ENCODE measurements at regions not wholly inside any gene's neighbourhood (a gene's known extent, or its start where the extent isn't known, plus 50 kb on each side); places are given as distances from the start of the nearest gene placed in this dataset.
A peak's percentile ranks its signal among the peaks of the same experiment; 100 is the strongest.
"Not testable (repeated sequence)": the region's sequence is repeated elsewhere in the genome, so short reads cannot be mapped to it uniquely, and the experiment has no call there.

GRCh38 chr7:152543799-152544198 is 108.0 kb upstream of the KMT2C start:
- no peak for DNase-seq (ENCODE audit: low read depth, low spot score)

- no peak for DNase-seq (ENCODE audit: low read depth, low spot score)
These were observed 106.1 kb upstream of the KMT2C start for GRCh38 chr7:152541892-152542291.

- not testable (repeated sequence) for DNase-seq (ENCODE audit: low read depth, low spot score)
These were observed 103.3 kb upstream of the KMT2C start for GRCh38 chr7:152539190-152539495.

- not testable (repeated sequence) for DNase-seq (ENCODE audit: low read depth, low spot score)
These were observed 102.8 kb upstream of the KMT2C start for GRCh38 chr7:152538346-152539189.

- no peak for DNase-seq (ENCODE audit: low read depth, low spot score)
These were observed 101.8 kb upstream of the KMT2C start for GRCh38 chr7:152537639-152538038.

- DNase-seq (ENCODE audit: low read depth, low spot score): no peak
These were observed 92.8 kb upstream of the KMT2C start for GRCh38 chr7:152528612-152529011.

GRCh38 chr7:152527610-152528032 is 91.8 kb upstream of the KMT2C start:
- DNase-seq (ENCODE audit: low read depth, low spot score): no peak

GRCh38 chr7:152523916-152524315 is 88.1 kb upstream of the KMT2C start:
- DNase-seq (ENCODE audit: low read depth, low spot score): no peak

- no peak for DNase-seq (ENCODE audit: low read depth, low spot score)
These were observed 86.8 kb upstream of the KMT2C start for GRCh38 chr7:152522571-152523067.

GRCh38 chr7:152521420-152522337 is 85.9 kb upstream of the KMT2C start:
- DNase-seq (ENCODE audit: low read depth, low spot score): no peak

GRCh38 chr7:152520861-152521302 is 85.1 kb upstream of the KMT2C start:
- peak; percentile 5 for DNase-seq (ENCODE audit: low read depth, low spot score)

GRCh38 chr7:152519290-152519689 is 83.5 kb upstream of the KMT2C start:
- no peak for DNase-seq (ENCODE audit: low read depth, low spot score)

GRCh38 chr7:152516216-152516615 is 80.4 kb upstream of the KMT2C start:
- DNase-seq (ENCODE audit: low read depth, low spot score): no peak

- DNase-seq (ENCODE audit: low read depth, low spot score): not testable (repeated sequence)
These were observed 79.6 kb upstream of the KMT2C start for GRCh38 chr7:152515266-152515950.

GRCh38 chr7:152514771-152515105 is 78.9 kb upstream of the KMT2C start:
- no peak for DNase-seq (ENCODE audit: low read depth, low spot score)

GRCh38 chr7:152513861-152514770 is 78.3 kb upstream of the KMT2C start:
- no peak for DNase-seq (ENCODE audit: low read depth, low spot score)

- no peak for DNase-seq (ENCODE audit: low read depth, low spot score)
These were observed 76.9 kb upstream of the KMT2C start for GRCh38 chr7:152512706-152513105.

- no peak for DNase-seq (ENCODE audit: low read depth, low spot score)
These were observed 75.9 kb upstream of the KMT2C start for GRCh38 chr7:152511736-152512135.

- no peak for DNase-seq (ENCODE audit: low read depth, low spot score)
These were observed 72.9 kb upstream of the KMT2C start for GRCh38 chr7:152508701-152509100.

- DNase-seq (ENCODE audit: low read depth, low spot score): no peak
These were observed 69.8 kb upstream of the KMT2C start for GRCh38 chr7:152505606-152506005.

GRCh38 chr7:152504816-152505215 is 69.0 kb upstream of the KMT2C start:
- no peak for DNase-seq (ENCODE audit: low read depth, low spot score)
